GM21619 (cell line): ENCODE measurements at regions not wholly inside any gene's neighbourhood (a gene's known extent, or its start where the extent isn't known, plus 50 kb on each side); places are given as distances from the start of the nearest gene placed in this dataset.

ENCODE experiments used
- ATAC-seq: cut with Tn5 transposase; IDR thresholded peaks from one replicate; pipeline ENCODE4 v1.9.1; 2021; ENCODE audit not compliant: unreplicated experiment

GRCh38 chr9:107163370-107163769, 119.7 kb upstream of the RAD23B start:
- ATAC-seq = no peak

DNA sequence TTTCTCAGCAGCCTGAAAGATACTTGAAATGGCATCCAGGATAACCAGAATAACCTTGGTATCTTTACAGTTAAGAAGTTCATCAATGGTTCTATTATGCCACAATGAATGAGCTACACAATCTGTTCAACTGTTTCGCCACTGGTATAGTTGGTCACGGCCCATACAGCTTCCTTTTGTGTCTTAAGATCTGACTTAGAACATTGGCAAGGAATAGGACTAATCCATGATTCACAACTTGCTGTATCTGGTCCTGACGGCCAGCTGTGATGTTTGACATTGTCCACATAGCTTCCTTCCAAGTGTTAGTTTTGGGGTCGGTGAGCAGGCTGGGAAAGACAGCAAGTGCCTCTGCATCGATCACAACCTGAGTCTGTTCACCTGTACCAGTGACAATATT, 113.3 kb upstream of the RAD23B start:
- ATAC-seq = no peak

- ATAC-seq = no peak
Observed at GRCh38 chr9:107170801-107171200, 112.3 kb upstream of the RAD23B start.

- ATAC-seq = peak; percentile 62
Observed at GRCh38 chr9:107172160-107172978, 110.7 kb upstream of the RAD23B start.

GRCh38 chr9:107172979-107173347, 110.1 kb upstream of the RAD23B start:
- ATAC-seq = peak; percentile 52

- no peak for ATAC-seq
Observed at GRCh38 chr9:107173422-107174180, 109.5 kb upstream of the RAD23B start.

DNA sequence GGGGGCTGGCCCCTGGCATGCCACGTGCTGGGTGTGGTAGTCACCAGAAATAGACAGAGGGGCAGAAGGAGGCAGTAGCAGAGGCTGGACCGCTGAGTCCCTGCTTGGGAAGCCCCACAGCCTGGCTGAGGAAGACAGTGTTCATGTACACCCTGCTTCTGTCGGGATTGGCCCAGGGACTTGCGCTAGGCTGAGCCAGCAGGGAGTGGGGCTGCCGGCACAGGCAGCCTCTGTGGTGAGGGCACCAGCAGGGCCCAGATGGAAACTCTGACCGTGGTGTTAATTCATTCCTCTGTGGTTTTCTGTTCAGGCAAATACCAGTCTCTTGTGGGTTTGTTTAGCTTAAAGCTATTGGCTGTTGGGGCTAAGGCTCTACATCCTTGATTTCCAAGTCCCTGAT, 108.6 kb upstream of the RAD23B start:
- peak; percentile 24 for ATAC-seq

GRCh38 chr9:107175041-107175440, 108.0 kb upstream of the RAD23B start:
- ATAC-seq = no peak

DNA sequence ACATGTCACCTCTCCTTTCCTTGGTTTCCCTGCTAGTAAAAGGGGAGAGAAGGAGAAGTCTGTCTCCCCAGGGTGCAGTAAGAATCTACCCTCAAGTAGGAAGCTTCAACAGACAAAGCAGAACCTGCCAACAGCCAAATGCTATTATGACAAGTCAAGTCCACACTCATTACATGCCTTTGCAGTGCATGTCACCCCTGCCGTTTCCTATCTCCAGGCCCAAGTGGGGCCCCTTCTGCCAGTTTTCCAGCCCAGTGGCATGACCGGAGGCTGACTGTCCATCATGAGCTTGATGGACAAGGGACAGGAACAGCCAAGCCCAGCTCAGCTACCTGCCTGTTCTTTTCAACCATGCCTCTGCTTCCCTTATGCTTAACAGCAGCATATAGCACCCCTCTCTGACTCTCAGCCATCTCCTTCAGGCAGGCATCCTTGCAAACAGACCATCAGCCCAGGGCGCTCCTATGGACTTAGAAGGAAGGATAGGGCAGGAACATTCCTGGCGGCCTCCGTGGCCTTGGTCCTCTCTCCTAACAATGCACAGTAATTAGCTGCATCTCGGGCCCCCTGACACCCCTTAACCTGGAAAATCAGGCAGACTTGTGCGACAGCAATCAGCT, 107.2 kb upstream of the RAD23B start:
- no peak for ATAC-seq

DNA sequence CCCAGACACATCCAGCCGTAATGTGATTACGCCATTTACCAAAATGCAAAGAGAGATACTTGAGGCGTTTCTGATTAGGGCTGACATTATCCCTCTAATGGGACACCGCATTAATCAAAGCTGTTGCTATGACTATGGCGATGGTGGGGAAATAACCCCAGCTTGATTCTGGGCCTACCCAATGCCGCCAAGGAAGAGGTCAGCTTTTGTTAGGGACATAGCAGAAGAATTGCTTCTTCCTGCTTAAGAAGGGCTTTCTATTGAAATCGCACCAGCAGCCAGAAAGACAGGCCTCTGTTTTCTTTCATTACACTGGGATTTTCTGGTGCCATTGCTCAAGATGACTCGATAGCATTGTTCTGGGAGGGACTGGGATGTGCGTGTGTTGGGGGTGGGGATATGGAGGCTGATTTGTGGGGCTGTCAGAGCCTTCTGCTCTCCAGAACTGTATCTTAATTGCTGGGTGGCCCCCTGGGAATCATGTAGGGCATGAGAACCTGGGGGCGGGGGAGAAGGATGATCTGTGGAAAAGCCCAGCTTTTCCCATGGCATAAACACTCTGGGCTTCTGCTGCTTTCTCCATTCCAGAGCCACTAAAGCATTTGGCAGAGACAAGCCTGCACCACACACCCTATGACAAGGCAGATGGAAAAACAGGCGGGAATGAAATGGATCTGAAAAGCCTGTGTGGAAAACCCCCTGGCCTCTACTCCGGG, 106.5 kb upstream of the RAD23B start:
- no peak for ATAC-seq

DNA sequence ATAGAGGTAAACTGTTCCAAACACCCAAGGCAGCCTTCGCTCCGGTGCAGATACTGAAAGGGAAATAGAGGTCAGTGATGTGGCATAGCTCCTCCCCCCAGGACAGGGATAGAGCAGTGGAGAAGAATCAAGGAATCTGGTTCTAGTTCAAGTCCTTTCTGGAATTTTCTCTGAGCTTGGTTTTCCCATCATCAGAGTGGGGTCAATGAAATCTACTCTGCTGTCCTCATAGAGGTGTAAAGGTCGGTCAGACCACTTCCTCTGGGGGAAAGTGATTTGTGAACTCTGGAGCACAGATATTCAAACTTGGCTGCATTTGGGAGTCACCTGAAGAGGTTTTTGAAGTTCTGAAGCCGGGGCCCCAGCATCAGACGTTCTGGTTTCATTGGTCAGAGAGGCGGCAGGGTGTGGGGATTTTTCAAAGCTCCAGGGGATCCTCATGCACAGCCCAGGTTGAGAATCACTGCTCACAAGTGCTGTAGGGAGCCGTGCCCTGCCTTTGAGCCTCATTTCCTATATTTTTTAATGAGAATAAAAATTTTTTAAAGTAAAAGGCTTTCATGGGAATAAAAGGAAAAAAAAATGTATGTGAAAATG, 105.7 kb upstream of the RAD23B start:
- no peak for ATAC-seq

DNA sequence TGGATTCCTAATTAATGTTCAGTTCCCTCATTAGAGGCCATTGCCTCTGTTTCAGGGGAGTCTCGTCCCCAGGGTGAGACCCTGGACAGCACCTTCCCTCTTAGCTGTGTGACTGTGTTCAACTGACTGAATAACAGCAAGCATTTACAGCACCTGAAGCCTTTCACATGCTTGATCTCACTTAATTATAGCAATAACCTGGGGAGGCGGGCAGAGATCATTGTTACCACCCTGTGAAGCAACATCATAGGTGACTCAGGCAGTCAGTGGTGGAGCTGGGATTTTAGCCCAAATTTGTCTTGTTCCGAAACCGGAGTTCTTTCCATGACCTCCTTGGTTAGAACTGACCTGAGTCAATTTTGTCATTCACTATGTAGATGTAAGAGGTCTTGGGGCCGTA, 105.2 kb upstream of the RAD23B start:
- no peak for ATAC-seq

DNA sequence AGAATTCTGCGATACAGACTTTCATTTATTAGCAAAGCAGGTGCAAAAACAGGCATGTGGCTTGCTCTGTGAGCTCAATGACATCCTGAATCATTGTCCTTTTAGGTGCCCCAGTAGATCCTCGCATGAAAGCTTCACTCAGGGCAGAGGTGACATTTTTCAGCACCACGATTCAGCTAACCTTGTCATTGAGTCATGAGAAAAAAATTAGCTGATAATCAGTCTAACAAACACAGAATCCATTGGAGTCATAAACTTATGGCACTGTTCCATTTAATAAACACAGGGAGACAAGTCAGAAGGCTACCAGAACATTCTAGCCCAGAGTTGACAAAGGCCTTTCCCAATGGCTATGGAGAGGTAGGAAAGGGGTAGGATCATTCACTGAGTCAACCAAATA, 104.8 kb upstream of the RAD23B start:
- ATAC-seq = no peak

DNA sequence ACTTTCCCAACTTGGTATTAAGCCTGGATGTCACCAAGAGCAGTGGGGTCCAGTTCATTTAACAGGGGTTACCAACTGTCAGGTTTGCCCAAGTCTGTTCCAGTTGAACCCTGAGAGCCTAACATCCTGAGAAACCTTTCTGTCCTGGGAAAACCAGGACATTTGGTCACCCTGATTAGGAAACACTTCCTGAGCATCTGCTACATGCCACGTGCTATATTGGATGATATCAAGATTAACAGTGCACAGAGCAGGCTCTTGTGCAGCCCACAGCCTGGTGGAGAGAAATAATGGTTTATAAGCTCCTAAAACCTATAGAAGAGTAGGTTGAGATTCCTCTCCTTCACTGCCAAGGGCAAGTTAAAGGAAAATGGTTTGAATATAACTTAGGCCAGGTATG, 102.9 kb upstream of the RAD23B start:
- ATAC-seq = no peak

- ATAC-seq = no peak
Observed at GRCh38 chr9:107183176-107183575, 99.9 kb upstream of the RAD23B start.

- no peak for ATAC-seq
Observed at GRCh38 chr9:107188376-107188775, 94.7 kb upstream of the RAD23B start.

- ATAC-seq = no peak
Observed at GRCh38 chr9:107190061-107190935, 92.8 kb upstream of the RAD23B start.

DNA sequence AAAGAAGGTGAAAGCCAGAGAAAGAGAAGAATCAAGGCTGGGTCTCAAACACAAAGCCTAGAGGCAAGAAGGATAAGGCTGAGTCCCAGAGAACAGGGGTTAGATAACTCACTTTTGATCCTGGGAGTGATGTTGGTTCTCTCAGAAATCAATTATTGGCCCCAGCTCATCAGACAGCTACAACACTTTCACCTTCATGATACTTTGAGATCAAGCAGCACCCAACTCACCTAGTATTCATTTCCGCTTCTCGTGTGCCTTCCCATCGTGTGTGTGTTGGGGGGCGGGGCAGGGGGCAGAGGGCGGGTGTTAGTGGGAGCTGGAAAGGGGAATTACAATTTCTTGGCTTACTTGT, 92.2 kb upstream of the RAD23B start:
- ATAC-seq = no peak

DNA sequence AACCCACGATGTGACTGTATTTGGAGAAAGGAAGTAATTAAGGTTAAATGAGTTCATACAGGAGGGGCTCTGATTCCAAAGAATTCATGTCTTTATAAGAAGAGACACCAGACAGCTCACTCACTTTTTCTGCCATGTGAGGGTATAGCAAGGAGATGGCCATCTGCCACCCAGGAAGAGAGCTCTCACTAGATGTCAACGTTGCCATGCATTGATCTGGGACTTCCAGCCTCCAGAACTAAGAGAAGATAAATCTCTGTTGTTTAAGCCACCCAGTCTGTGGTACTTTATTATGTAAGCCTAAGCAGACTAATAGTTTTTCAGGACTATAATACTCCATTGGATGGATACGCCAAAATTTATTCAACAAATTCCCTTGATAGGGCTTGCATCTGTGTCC, 89.8 kb upstream of the RAD23B start:
- no peak for ATAC-seq

DNA sequence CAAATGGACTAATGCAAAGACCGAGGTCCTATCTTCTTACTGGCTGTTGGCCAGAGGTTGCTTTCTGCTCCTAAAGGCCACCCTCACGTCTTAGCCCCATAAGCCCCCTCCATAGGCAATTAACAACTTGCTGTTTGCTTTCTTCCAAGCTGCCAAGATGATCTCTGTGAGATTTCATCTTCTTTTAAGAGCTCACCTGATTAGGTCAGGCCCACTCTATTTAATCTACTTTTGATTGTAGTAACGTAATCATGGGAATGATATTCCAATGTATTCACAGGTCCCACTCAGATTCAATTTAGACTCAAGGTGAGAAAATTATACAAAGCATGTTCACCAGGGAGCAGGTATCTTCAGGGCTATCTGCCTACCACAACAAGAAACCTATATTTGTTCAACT, 84.4 kb upstream of the RAD23B start:
- ATAC-seq = no peak
